ENCODE measurements at regions not wholly inside any gene's neighbourhood (a gene's known extent, or its start where the extent isn't known, plus 50 kb on each side); places are given as distances from the start of the nearest gene placed in this dataset.

DNA sequence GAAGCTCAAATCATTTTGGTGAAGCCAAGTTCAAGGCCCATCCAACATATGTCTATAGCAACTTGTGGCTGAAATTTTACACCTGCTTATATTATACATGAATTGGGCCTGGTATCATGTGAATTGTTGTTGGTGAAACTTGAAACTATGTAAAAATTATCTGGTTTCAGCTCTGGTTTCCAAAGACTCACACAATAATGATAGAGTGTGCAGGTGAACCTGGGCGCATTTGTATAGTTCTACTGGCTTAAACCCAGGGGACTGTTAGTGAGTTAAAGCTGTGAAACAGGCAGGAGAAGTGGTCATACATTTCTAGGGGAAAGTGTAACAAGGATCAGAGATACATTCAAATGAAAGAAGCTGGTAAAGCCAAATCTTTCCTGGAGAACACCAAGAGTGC lies 627.3 kb downstream of the METTL15 start:
- CTCF ChIA-PET = interaction anchor here (0.9 to 1.0 kb wide), 2 partner anchors 11 to 608 kb away, joined by 3 to 4 read pairs; no protein-coding TSS in a partner anchor
- DNase-seq (ENCODE audit: extremely low spot score) = no peak
- POLR2A ChIA-PET = no interaction called here
- TF ChIP-seq, protein P1, sequence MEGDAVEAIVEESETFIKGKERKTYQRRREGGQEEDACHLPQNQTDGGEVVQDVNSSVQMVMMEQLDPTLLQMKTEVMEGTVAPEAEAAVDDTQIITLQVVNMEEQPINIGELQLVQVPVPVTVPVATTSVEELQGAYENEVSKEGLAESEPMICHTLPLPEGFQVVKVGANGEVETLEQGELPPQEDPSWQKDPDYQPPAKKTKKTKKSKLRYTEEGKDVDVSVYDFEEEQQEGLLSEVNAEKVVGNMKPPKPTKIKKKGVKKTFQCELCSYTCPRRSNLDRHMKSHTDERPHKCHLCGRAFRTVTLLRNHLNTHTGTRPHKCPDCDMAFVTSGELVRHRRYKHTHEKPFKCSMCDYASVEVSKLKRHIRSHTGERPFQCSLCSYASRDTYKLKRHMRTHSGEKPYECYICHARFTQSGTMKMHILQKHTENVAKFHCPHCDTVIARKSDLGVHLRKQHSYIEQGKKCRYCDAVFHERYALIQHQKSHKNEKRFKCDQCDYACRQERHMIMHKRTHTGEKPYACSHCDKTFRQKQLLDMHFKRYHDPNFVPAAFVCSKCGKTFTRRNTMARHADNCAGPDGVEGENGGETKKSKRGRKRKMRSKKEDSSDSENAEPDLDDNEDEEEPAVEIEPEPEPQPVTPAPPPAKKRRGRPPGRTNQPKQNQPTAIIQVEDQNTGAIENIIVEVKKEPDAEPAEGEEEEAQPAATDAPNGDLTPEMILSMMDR (IDR thresholded peaks at IDR 0.05; ENCODE audit: control extremely low read depth, extremely low read depth, low read depth, missing control alignments) = no peak

DNA sequence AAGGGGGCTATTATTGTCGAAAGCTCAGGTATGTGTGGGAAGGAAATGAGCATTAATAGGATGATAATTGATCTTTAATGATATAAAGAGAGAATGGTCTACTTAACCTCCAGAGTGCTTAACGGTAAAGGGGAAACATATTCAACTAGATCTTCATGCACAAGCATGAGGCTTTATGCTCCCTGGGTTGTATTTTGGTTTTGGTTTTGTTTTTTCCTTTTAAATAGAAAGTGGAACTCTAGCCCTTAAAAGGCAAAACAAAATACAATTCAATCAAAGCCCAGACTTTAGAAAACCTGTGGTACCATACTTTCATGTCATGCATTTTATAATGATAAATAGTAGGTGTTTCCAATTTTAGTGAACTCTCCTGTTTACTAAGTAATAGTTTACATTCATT lies 622.7 kb downstream of the METTL15 start:
- POLR2A ChIA-PET = no interaction called here
- no peak for DNase-seq (ENCODE audit: extremely low spot score)
- TF ChIP-seq, protein P1 (IDR thresholded peaks at IDR 0.05; ENCODE audit: control extremely low read depth, extremely low read depth, low read depth, missing control alignments) = no peak
- CTCF ChIA-PET = no interaction called here

DNA sequence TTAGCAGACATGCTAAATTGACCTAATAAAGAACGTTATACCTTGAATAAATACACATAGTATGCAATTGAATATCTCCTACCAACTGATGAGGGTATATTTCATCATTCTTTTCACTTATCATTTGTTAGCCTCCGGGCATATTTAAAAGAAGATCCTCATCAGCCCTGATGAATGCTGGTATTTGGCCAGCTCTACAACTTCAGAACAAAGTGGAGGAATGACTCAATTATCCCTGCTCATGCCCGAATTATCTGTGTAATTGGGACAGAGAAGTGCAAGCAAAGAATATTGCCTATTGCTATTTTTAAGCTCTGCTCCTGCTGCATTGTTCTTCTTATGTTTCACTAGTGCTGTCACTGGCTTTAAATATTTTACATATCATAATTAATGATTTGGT lies 622.1 kb downstream of the METTL15 start:
- no peak for DNase-seq (ENCODE audit: extremely low spot score)
- TF ChIP-seq, protein P1 (IDR thresholded peaks at IDR 0.05; ENCODE audit: control extremely low read depth, extremely low read depth, low read depth, missing control alignments) = no peak
- POLR2A ChIA-PET = no interaction called here
- CTCF ChIA-PET = no interaction called here

- ChIA-PET POLR2A (no interaction called here), CTCF (interaction anchor here (1.2 kb wide), 1 partner anchor 1030 kb away, joined by 3 read pairs; no protein-coding TSS in a partner anchor)
- TF ChIP-seq, protein P1 (IDR thresholded peaks at IDR 0.05; ENCODE audit: control extremely low read depth, extremely low read depth, low read depth, missing control alignments) = no peak
Measured at GRCh38 chr11:28729339-28729738, 621.2 kb downstream of the METTL15 start.

DNA sequence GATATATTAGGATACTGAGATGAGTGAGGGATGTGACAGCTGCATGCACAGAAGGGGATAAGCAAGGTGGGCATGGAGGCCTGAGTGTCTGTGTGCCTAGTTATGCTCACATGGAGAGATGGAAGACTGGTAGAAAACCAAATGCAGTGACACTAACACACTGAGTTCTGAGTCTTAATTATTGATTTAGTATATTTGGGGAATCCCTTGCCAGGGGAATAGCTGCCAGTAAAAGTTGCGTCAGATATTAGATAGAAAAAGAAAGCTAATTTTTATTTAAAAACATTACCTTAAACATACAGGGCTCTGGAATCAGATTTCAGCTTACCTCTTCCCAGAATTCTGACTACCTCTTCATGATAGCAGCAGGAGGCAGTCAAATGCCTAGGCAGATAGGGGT lies 620.5 kb downstream of the METTL15 start:
- DNase-seq (ENCODE audit: extremely low spot score) = no peak
- TF ChIP-seq, protein P1 (IDR thresholded peaks at IDR 0.05; ENCODE audit: control extremely low read depth, extremely low read depth, low read depth, missing control alignments) = no peak
- POLR2A ChIA-PET = no interaction called here
- CTCF ChIA-PET = interaction anchor here (0.9 to 1.2 kb wide), 2 partner anchors 10 to 1030 kb away, joined by 3 read pairs; no protein-coding TSS in a partner anchor

More at GRCh38 chr11:28729339-28729738, 621.2 kb downstream of the METTL15 start:
- no peak for DNase-seq (ENCODE audit: extremely low spot score)

- no peak for DNase-seq (ENCODE audit: extremely low spot score)
- TF ChIP-seq, protein P1 (IDR thresholded peaks at IDR 0.05; ENCODE audit: control extremely low read depth, extremely low read depth, low read depth, missing control alignments) = no peak
- POLR2A ChIA-PET = no interaction called here
- CTCF ChIA-PET = interaction anchor here (1.0 kb wide), 1 partner anchor 11 kb away, joined by 4 read pairs; no protein-coding TSS in a partner anchor
Measured at GRCh38 chr11:28727254-28727653, 619.1 kb downstream of the METTL15 start.

All from GM10248 (cell line).